ENCODE measurements at regions not wholly inside any gene's neighbourhood (a gene's known extent, or its start where the extent isn't known, plus 50 kb on each side); places are given as distances from the start of the nearest gene placed in this dataset.

- DNase-seq = no peak
Measured at GRCh38 chr22:49292909-49293308, 534.8 kb downstream of the BRD1 start.

GRCh38 chr22:49291781-49292180 is 535.9 kb downstream of the BRD1 start:
- DNase-seq = no peak

- DNase-seq = no peak
Measured at GRCh38 chr22:49291169-49291568, 536.5 kb downstream of the BRD1 start.

GRCh38 chr22:49290711-49291110 is 537.0 kb downstream of the BRD1 start:
- no peak for DNase-seq

GRCh38 chr22:49289822-49290679 is 537.6 kb downstream of the BRD1 start:
- no peak for DNase-seq

GRCh38 chr22:49286181-49286760 is 541.4 kb downstream of the BRD1 start:
- DNase-seq = no peak

GRCh38 chr22:49284931-49285330 is 542.7 kb downstream of the BRD1 start:
- DNase-seq = no peak

- no peak for DNase-seq
Measured at GRCh38 chr22:49284056-49284784, 543.5 kb downstream of the BRD1 start.

- no peak for DNase-seq
Measured at GRCh38 chr22:49282596-49282995, 545.1 kb downstream of the BRD1 start.

GRCh38 chr22:49281467-49282340 is 546.0 kb downstream of the BRD1 start:
- no peak for DNase-seq

GRCh38 chr22:49278340-49278739 is 549.3 kb downstream of the BRD1 start:
- no peak for DNase-seq

GRCh38 chr22:49276567-49276966 is 551.1 kb downstream of the BRD1 start:
- no peak for DNase-seq

GRCh38 chr22:49274754-49275380 is 552.8 kb downstream of the BRD1 start:
- no peak for DNase-seq

- no peak for DNase-seq
Measured at GRCh38 chr22:49272546-49273125, 555.0 kb downstream of the BRD1 start.

GRCh38 chr22:49271831-49272230 is 555.8 kb downstream of the BRD1 start:
- no peak for DNase-seq

- DNase-seq = no peak
Measured at GRCh38 chr22:49271369-49271727, 556.3 kb downstream of the BRD1 start.

GRCh38 chr22:49270595-49271368 is 556.9 kb downstream of the BRD1 start:
- DNase-seq = no peak

- DNase-seq = no peak
Measured at GRCh38 chr22:49269928-49270327, 557.7 kb downstream of the BRD1 start.

GRCh38 chr22:49269371-49269770 is 558.3 kb downstream of the BRD1 start:
- DNase-seq = no peak

GRCh38 chr22:49268924-49269323 is 558.7 kb downstream of the BRD1 start:
- DNase-seq = no peak

- no peak for DNase-seq
Measured at GRCh38 chr22:49267996-49268395, 559.7 kb downstream of the BRD1 start.

Data from CD4-positive, alpha-beta T cell treated with Interleukin-17A for 4 hours (primary cell).